Head of caudate nucleus (tissue), 42 donors: ENCODE measurements at regions not wholly inside any gene's neighbourhood (a gene's known extent, or its start where the extent isn't known, plus 50 kb on each side); places are given as distances from the start of the nearest gene placed in this dataset.

Experiments
- DNase-seq, 42 donors: peaks; one replicate each; pipeline versions ENCODE4 v3.0.0 to v3.0.0-alpha.2; 2020 to 2021; ENCODE audit warnings: mixed read lengths in 7 of 42
- intact Hi-C: fragments of 100-400 bp; cut with DNase I; formaldehyde crosslinking; loops from one replicate; pipeline ENCODE4 v1.15.0; 2022

- no peak for DNase-seq
- intact Hi-C loops, result no loop called here
Measured at GRCh38 chr4:3849140-3849539, 83.0 kb downstream of the ADRA2C start.

DNA sequence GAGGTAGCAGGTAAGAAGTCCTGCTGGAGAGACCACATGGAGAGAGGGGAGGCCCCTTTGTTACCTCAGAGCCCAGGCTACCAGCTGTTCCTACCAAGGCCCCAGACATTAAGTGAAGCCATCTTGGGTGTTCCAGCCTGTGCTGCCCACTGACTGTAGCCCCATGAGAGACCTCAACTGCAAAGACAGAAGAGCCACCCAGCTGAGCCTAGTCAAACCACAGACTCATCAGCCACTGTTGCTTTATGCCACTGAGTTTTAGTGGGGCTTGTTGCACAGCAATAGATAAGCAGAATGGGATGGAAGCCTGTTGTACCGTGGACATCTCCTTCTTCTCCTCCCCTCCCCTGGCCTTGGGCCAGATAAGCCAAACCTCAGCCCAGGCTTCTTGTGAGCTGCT lies 83.9 kb downstream of the ADRA2C start:
- DNase-seq, result no peak
- intact Hi-C loops, result no loop called here

DNA sequence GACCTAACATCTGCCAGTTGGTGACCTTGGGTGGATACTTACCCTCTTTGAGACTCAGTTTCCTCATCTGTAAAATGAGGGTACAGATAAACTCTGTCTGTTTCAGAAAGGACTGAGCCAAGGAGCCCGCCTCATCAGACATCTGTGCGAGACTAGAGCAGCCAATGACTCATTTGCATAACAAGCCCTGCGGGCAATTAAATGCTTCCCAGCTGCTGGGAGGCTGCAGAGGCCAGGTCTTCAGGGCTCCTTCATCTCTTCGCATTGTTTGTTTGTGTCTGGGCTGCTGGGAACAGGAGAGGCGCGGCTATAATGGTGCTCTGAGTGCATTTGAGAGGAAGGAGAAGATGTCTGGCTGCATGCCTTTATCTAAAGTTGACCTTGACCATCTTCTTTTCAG lies 85.0 kb downstream of the ADRA2C start:
- no peak for DNase-seq
- intact Hi-C loops, result no loop called here

- DNase-seq, result no peak
- intact Hi-C loops, result no loop called here
Measured at GRCh38 chr4:3851881-3852280, 85.7 kb downstream of the ADRA2C start.

- intact Hi-C loops, result no loop called here
Measured at GRCh38 chr4:3852309-3852708, 86.1 kb downstream of the ADRA2C start.

GRCh38 chr4:3852711-3853110 lies 86.5 kb downstream of the ADRA2C start:
- intact Hi-C loops, result no loop called here
- no peak for DNase-seq

More at GRCh38 chr4:3852309-3852708, 86.1 kb downstream of the ADRA2C start:
- DNase-seq, result no peak

- DNase-seq, result no peak
- intact Hi-C loops, result no loop called here
Measured at GRCh38 chr4:3853388-3854035, 87.3 kb downstream of the ADRA2C start.

DNA sequence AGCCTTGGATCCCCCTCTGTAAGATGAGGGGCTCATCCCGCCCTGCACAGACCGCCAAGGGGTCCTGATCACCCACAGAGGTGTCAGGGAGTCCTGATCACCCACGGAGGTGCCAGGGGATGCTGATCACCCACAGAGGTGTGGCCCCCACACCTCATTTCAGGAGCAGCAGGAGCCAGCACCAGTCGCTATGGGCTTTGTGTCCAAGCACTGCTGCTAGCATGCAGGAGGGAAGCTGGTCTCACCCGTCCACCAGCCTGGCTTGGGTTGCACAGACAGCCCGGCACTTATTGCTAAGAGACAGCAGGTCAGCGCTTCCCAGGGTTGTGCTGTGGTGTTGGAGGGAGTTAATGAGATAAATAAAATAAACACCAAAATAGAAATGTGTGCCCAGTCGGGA lies 88.5 kb downstream of the ADRA2C start:
- DNase-seq, result no peak

GRCh38 chr4:3855646-3856045 lies 89.5 kb downstream of the ADRA2C start:
- DNase-seq, result no peak
- intact Hi-C loops, result no loop called here

More for the DNA sequence above, 88.5 kb downstream of the ADRA2C start:
- intact Hi-C loops, result no loop called here

DNA sequence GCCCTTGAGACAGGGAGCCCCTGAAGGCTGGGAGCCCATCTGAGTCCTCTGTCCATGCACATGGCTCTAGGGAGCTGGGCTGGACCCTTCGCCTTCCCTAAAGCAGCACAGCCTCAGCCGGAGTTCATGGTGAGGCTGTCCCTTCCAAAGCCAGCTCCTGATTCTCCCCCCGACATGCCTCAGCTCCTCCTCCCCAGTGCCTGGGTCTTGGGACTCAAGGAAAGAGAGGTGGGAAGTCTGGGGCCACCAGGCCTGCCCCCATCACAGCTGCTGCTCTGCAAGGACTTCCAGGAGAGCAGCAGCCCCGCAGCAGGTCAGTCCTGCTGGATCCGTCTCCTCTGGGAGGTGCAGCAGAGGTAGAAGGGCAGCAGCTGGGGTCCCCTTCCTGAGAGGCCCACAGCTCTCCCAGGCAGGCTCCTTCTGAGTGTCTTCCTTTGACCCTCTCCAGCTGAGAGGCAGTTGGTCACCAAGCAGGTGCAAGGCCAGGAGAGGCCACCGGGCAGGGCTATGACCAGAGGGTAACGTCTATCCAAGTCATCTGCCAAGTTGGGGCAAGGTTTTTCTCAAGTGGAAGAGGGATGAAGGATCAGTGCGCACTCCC lies 90.5 kb downstream of the ADRA2C start:
- intact Hi-C loops, result no loop called here
- DNase-seq, result no peak

DNA sequence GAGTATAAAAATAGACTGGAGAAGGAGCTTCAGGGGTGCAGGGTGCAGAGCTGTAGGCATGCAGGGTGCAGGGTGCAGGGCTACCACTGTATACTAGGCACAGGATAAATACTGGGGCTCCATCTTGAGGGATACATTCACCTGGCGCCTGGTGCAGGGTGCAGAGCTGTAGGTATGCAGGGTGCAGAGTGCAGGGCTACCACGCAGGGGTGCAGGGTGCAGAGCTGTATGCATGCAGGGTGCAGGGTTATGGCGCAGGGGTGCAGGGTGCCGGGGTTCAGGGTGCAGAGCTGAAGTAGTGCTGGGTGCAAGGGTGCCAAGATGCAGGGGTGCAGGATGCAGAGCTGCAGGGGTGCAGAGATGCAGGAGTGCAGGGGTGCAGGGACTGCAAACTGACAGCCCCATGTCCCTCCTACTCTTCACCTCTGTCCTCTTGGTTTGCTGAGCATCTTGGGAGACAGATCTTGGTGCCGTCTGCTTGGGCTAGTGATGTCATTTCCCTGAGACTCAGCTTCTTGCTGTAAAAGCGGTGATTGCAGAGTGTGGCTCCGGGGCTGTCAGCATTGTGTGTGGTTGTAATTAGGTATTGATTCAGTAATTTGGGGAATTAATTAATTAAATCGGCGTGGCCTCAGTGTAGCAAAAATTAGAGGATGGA lies 91.2 kb downstream of the ADRA2C start:
- DNase-seq, result peak in 10 of 42 donors; percentile 38 to 70 (median 44)
- intact Hi-C loops, result no loop called here

GRCh38 chr4:3858046-3858730 lies 92.0 kb downstream of the ADRA2C start:
- intact Hi-C loops, result no loop called here

GRCh38 chr4:3858765-3859388 lies 92.7 kb downstream of the ADRA2C start:
- no peak for DNase-seq
- intact Hi-C loops, result no loop called here

More at GRCh38 chr4:3858046-3858730, 92.0 kb downstream of the ADRA2C start:
- DNase-seq, result no peak

DNA sequence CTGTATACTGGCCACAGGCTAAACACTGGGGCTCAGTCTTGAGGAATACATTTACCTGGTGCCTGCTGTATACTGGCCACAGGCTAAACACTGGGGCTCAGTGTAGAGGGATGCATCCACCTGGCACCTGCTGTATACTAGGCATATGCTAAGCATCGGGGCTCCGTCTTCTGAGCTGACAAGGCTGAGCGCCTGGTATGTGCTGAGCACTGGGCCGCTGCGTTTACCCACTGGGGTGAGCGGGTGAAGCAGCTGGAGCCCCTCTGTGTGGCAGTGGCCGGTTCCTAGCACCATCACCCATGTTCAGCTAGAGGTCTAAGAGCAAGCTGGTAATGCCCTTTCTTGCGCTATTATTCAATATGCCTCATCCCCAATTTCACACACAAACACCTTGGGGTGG lies 93.4 kb downstream of the ADRA2C start:
- DNase-seq, result no peak
- intact Hi-C loops, result no loop called here

GRCh38 chr4:3860061-3860912 lies 94.1 kb downstream of the ADRA2C start:
- DNase-seq, result no peak
- intact Hi-C loops, result no loop called here

GRCh38 chr4:3860913-3861636 lies 94.9 kb downstream of the ADRA2C start:
- no peak for DNase-seq
- intact Hi-C loops, result no loop called here

DNA sequence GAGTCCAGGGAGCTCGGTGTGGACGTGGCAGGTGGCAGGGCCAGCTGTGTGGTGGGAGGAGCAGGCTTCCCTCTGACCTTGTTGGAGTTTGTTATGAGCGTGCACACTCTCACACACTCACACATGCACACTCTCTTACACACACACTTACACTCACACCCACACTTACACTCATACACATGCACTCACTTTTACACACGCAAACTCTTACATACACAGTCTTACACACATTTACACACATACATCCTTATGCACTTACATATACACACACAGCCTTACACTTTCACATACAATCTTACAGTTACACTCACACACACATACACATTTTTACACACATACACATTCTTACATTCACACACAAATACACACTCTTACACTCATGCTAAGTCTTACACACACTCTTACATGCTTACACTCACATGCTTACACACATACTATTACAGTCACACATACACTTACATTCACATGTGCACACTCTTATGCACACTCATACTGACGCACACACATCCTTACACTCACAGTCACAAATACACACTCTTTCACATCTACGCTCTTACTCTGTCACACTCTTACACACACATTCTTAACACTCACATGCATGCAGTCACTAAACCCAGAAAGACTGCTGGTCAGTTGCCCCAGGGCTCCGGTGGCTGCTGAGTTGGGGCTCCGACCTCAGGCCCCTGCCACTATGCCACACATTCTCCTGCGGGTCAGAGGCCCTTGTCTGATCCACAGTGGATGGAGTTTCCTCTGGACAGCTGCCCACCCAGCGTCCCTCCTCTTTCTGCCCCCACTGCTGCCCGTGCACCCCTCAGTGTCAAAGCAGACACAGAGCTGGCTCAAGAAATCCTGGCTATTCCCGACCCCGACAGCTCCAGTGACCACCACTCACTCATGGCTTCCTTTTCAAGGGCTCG lies 95.8 kb downstream of the ADRA2C start:
- DNase-seq, result no peak
- intact Hi-C loops, result no loop called here
